Activated naive CD4-positive, alpha-beta T cell treated with anti-CD3 and anti-CD28 coated beads for 36 hours (primary cell): ENCODE measurements at regions not wholly inside any gene's neighbourhood (a gene's known extent, or its start where the extent isn't known, plus 50 kb on each side); places are given as distances from the start of the nearest gene placed in this dataset.
"Not testable (repeated sequence)": the region's sequence is repeated elsewhere in the genome, so short reads cannot be mapped to it uniquely, and the experiment has no call there.

ENCODE experiments used
- CTCF ChIA-PET: fragments of 350-600 bp; sonication (Branson Sonifier 250); formaldehyde crosslinking; loops from one replicate; lab custom pipeline; 2021; ENCODE audit warnings: antibody characterized with exemption; lab: Charles Lee
- DNase-seq: peaks from one replicate; pipeline ENCODE4 v3.0.0-alpha.2; 2020
- H3K27ac Mint-ChIP-seq: one replicate; pipeline ENCODE4 v1.8.0; 2021; ENCODE audit warnings: mild to moderate bottlenecking, mixed read lengths
- H3K27me3 Mint-ChIP-seq: one replicate; pipeline ENCODE4 v1.8.0; 2021; ENCODE audit warnings: low read depth, mixed read lengths
- H3K36me3 Mint-ChIP-seq: one replicate; pipeline ENCODE4 v1.8.0; 2021; ENCODE audit warnings: low read depth, mixed read lengths
- H3K4me1 Mint-ChIP-seq: one replicate; pipeline ENCODE4 v1.8.0; 2021; ENCODE audit warnings: low read depth, mixed read lengths
- H3K4me3 Mint-ChIP-seq: one replicate; pipeline ENCODE4 v1.8.0; 2021; ENCODE audit warnings: mild to moderate bottlenecking, moderate library complexity, mixed read lengths
- H3K9me3 Mint-ChIP-seq: one replicate; pipeline ENCODE4 v1.8.0; 2021; ENCODE audit warnings: mixed read lengths
- intact Hi-C: fragments of 100-400 bp; cut with micrococcal nuclease; formaldehyde crosslinking; loops from one replicate; pipeline ENCODE4 v1.15.1; 2023

DNA sequence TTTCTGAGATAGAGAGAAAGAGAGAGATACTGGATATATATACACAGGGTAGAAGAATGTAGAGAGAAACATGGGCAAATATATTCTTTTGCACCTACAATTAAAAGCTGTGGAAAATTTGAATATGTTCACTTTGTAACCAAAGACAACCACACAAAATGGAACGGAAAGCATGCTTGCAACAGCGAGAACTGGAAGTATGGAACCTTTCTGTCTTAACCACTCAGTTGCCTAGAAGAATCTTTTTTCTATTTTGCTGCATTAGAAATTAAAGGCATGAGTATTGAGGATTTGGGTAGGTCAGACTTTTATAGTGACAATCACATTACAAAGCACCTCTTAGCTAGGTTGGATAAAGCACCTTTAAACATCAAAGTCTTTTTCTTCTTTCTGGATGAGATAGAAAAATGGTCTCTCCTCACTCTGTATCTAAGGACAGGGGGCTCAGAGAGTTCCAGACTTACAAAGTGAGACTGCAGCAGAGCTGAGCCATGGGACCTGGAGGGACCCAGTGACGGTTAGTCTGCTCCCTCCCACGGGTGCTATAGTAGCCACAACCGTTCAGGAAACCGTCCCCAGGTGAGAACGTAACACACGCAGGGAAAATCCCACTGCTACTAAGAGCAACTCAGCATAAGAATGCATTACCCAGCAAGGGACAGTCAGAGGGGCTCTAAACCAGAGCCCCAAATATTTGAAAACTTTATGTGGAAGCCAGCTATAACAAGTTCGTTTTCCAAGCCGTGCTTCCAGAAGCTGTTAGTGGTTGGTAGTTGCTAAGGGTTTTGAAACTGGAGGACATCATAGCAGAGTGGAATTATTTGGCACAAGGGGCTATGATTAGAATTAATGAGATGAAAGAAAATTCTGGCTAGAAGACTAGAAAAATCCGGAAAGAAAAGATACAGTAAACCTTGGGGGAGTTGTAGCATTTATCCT is 97.1 kb downstream of the DAD1 start:
- intact Hi-C loops: loop anchor here (2.0 to 10.0 kb wide), 3 partner anchors 15 to 625 kb away; no protein-coding TSS in a partner anchor
- DNase-seq: peak; percentile 53
- Mint-ChIP-seq H3K27me3 (no peaks in the 10 kb centered on the region), H3K9me3 (no peaks in the 10 kb centered on the region), H3K4me3 (peak overlapping the region; percentile 87), H3K4me1 (peaks cover 12% of the 10 kb centered on the region), H3K36me3 (peaks cover 91% of the 10 kb centered on the region), H3K27ac (peak overlapping the region; percentile 98)
- CTCF ChIA-PET: interaction anchor here (0.6 to 1.5 kb wide), 2 partner anchors 10 to 98 kb away, joined by 4 to 6 read pairs; no protein-coding TSS in a partner anchor

GRCh38 chr14:22491053-22491452 is 98.0 kb downstream of the DAD1 start:
- H3K4me1 Mint-ChIP-seq: peaks cover 12% of the 10 kb centered on the region
- H3K9me3 Mint-ChIP-seq, H3K27me3 Mint-ChIP-seq, DNase-seq, CTCF ChIA-PET: not testable (repeated sequence)
- peak overlapping the region; percentile 98 for H3K27ac Mint-ChIP-seq
- peaks cover 88% of the 10 kb centered on the region for H3K36me3 Mint-ChIP-seq
- intact Hi-C loops: loop anchor here (2.0 to 10.0 kb wide), 3 partner anchors 16 to 624 kb away; no protein-coding TSS in a partner anchor
- peak overlapping the region; percentile 87 for H3K4me3 Mint-ChIP-seq

DNA sequence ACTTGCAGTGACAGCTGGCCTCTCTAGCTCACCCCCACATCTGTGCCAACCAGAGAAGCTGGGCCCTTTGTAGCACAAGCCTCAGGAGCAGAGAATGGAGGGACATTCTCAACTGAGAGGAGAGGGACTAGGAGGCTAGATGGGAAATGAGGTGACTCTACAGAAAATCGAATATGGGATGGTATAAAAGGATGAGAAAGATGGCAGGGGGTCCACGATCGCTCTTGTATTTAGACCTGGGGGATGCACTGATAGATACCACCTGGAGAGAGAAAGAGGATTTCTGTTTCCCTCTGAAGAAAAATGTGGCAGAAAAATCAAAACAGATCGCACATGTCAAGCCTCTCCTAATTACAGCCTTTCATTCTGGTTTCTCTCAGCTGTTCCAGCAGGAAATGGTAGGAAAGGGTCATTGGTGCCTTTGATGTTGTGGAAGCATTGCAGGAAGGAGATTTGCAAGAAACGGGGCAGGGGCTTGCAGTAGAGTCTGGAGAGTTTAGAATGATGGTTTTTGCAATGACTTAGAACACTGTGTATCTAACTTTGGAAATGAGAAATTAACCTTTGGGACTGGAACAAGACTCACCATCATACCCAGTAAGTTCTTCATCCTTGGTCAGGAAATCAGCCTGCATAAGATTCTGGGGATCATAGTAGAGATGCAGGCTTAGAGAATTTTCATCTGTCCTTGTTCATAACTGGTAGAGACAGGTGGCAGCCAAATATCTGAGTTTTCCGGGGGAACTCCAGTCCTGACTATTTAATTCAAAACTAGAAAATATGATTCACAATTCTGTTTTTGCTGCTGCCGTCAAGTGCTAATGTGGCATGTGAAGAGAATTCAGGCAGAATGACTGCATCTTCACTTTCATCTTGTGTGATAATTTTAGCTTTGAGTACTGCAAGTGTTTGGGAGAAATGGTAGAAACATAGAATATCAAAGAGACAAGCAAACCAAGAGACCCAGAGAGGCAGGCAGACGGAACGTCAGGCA is 98.8 kb downstream of the DAD1 start:
- no peaks in the 10 kb centered on the region for H3K27me3 Mint-ChIP-seq
- H3K4me1 Mint-ChIP-seq: peaks cover 12% of the 10 kb centered on the region
- no peaks in the 10 kb centered on the region for H3K9me3 Mint-ChIP-seq
- H3K36me3 Mint-ChIP-seq: peaks cover 86% of the 10 kb centered on the region
- CTCF ChIA-PET: interaction anchor here (1.4 kb wide), 1 partner anchor 80 kb away, joined by 4 read pairs; no protein-coding TSS in a partner anchor
- no peak for DNase-seq
- H3K4me3 Mint-ChIP-seq: peak overlapping the region; percentile 87
- H3K27ac Mint-ChIP-seq: peak overlapping the region; percentile 98
- intact Hi-C loops: loop anchor here (2.0 to 10.0 kb wide), 3 partner anchors 17 to 623 kb away; no protein-coding TSS in a partner anchor

- Mint-ChIP-seq H3K4me3 (peak overlapping the region; percentile 87), H3K36me3 (peaks cover 81% of the 10 kb centered on the region), H3K27me3 (no peaks in the 10 kb centered on the region), H3K4me1 (peaks cover 12% of the 10 kb centered on the region), H3K27ac (peak overlapping the region; percentile 98), H3K9me3 (no peaks in the 10 kb centered on the region)
- intact Hi-C loops: no loop called here
- CTCF ChIA-PET: interaction anchor here (1.4 kb wide), 1 partner anchor 81 kb away, joined by 4 read pairs; no protein-coding TSS in a partner anchor
- no peak for DNase-seq
Observed at GRCh38 chr14:22489244-22489545, 99.8 kb downstream of the DAD1 start.

- no peak for DNase-seq
- peak overlapping the region; percentile 98 for H3K27ac Mint-ChIP-seq
- intact Hi-C loops: no loop called here
Observed at GRCh38 chr14:22488522-22489243, 100.3 kb downstream of the DAD1 start.

GRCh38 chr14:22487941-22488340 is 101.1 kb downstream of the DAD1 start:
- intact Hi-C loops: no loop called here
- Mint-ChIP-seq H3K27me3 (no peaks in the 10 kb centered on the region), H3K36me3 (peaks cover 78% of the 10 kb centered on the region), H3K4me1 (peaks cover 12% of the 10 kb centered on the region), H3K4me3 (peak overlapping the region; percentile 87), H3K9me3 (no peaks in the 10 kb centered on the region), H3K27ac (peak overlapping the region; percentile 98)
- no peak for DNase-seq
- CTCF ChIA-PET: no interaction called here

More at GRCh38 chr14:22488522-22489243, 100.3 kb downstream of the DAD1 start:
- peak overlapping the region; percentile 87 for H3K4me3 Mint-ChIP-seq
- H3K9me3 Mint-ChIP-seq: no peaks in the 10 kb centered on the region
- CTCF ChIA-PET: interaction anchor here (1.4 kb wide), 1 partner anchor 82 kb away, joined by 4 read pairs; no protein-coding TSS in a partner anchor
- peaks cover 12% of the 10 kb centered on the region for H3K4me1 Mint-ChIP-seq
- H3K27me3 Mint-ChIP-seq: no peaks in the 10 kb centered on the region
- H3K36me3 Mint-ChIP-seq: peaks cover 81% of the 10 kb centered on the region

- Mint-ChIP-seq H3K4me3 (peak overlapping the region; percentile 87), H3K4me1 (peaks cover 12% of the 10 kb centered on the region), H3K27me3 (no peaks in the 10 kb centered on the region), H3K36me3 (peaks cover 73% of the 10 kb centered on the region), H3K9me3 (no peaks in the 10 kb centered on the region), H3K27ac (peak overlapping the region; percentile 98)
- DNase-seq: no peak
- intact Hi-C loops: no loop called here
- CTCF ChIA-PET: no interaction called here
Observed at GRCh38 chr14:22487401-22487800, 101.6 kb downstream of the DAD1 start.

- no peaks in the 10 kb centered on the region for H3K27me3 Mint-ChIP-seq
- intact Hi-C loops: no loop called here
- no peak for DNase-seq
- no peaks in the 10 kb centered on the region for H3K9me3 Mint-ChIP-seq
- peaks cover 72% of the 10 kb centered on the region for H3K36me3 Mint-ChIP-seq
- CTCF ChIA-PET: no interaction called here
- H3K4me3 Mint-ChIP-seq: peak overlapping the region; percentile 87
- peak overlapping the region; percentile 98 for H3K27ac Mint-ChIP-seq
- H3K4me1 Mint-ChIP-seq: peaks cover 12% of the 10 kb centered on the region
Observed at GRCh38 chr14:22486675-22487074, 102.3 kb downstream of the DAD1 start.

DNA sequence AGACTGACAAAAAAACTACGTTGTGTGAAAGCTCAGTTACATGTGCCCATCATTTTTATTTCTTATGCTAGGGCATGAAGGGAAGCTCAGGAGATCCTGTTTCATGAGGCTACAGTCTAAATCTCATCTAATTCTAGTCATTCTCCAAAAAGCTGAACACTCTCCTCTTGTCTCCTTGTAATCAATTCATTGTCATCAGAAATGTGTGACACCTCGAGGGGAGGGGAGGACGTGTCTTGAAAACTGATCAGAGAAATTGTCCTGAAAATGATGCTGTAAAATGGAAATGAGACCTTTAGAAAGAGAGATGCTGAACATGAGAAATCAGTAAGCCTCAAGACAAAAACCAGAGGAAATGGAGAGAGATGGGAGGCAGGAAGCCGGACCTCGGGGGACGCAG is 103.4 kb downstream of the DAD1 start:
- no peak for DNase-seq
- H3K4me3 Mint-ChIP-seq: peak overlapping the region; percentile 87
- intact Hi-C loops: no loop called here

GRCh38 chr14:22485178-22485577 is 103.8 kb downstream of the DAD1 start:
- CTCF ChIA-PET: no interaction called here
- Mint-ChIP-seq H3K4me3 (peak overlapping the region; percentile 87), H3K9me3 (no peaks in the 10 kb centered on the region), H3K27me3 (no peaks in the 10 kb centered on the region), H3K36me3 (peaks cover 69% of the 10 kb centered on the region), H3K4me1 (peaks cover 5% of the 10 kb centered on the region), H3K27ac (peak overlapping the region; percentile 98)
- no peak for DNase-seq
- intact Hi-C loops: no loop called here

More for the DNA sequence above, 103.4 kb downstream of the DAD1 start:
- no peaks in the 10 kb centered on the region for H3K9me3 Mint-ChIP-seq
- peaks cover 8% of the 10 kb centered on the region for H3K4me1 Mint-ChIP-seq
- H3K27me3 Mint-ChIP-seq: no peaks in the 10 kb centered on the region
- CTCF ChIA-PET: no interaction called here
- H3K36me3 Mint-ChIP-seq: peaks cover 73% of the 10 kb centered on the region
- peak overlapping the region; percentile 98 for H3K27ac Mint-ChIP-seq

DNA sequence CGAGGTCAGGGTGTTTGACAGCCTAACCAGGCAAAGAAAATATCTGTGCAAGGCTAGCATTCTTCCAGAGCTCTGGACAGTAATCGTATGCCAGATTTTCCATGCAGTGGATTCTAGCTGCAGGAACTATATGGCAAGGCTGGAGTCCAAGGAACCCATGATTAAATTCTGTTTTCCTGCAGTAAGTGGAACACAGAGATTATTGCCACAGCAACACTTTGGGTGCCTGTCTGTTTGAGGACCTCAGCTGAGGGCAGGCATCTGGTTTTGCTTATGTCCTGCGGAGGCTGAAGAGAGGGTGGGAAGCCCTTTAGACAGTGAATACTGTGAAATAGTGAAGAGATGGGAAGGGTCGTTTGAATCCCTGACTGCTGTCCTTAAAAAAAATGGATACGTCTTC is 104.4 kb downstream of the DAD1 start:
- no peaks in the 10 kb centered on the region for H3K27me3 Mint-ChIP-seq
- peak overlapping the region; percentile 98 for H3K27ac Mint-ChIP-seq
- no peaks in the 10 kb centered on the region for H3K9me3 Mint-ChIP-seq
- peaks cover 63% of the 10 kb centered on the region for H3K36me3 Mint-ChIP-seq
- H3K4me1 Mint-ChIP-seq: no peaks in the 10 kb centered on the region
- intact Hi-C loops: no loop called here
- CTCF ChIA-PET: no interaction called here
- no peak for DNase-seq
- H3K4me3 Mint-ChIP-seq: peak overlapping the region; percentile 87
